Coronary artery (tissue), 2 donors: ENCODE measurements at regions not wholly inside any gene's neighbourhood (a gene's known extent, or its start where the extent isn't known, plus 50 kb on each side); places are given as distances from the start of the nearest gene placed in this dataset.

Source experiments
- DNase-seq: peaks from one replicate; pipeline ENCODE4 v3.0.0-alpha.2; 2017; ENCODE audit warnings: low spot score
- H3K27ac ChIP-seq, 2 donors: fragments of 200-600 bp; sonication (generic); one replicate each; pipeline ENCODE4 v1.5.1; 2016 to 2019
- H3K4me3 ChIP-seq: fragments of 200-600 bp; sonication (generic); 2 replicates; pipeline ENCODE4 v1.5.1; 2016; ENCODE audit warnings: mild to moderate bottlenecking, moderate library complexity
- CTCF ChIP-seq: fragments of 200-600 bp; sonication (generic); IDR thresholded peaks from one replicate; pipeline ENCODE4 v1.5.1; 2019; ENCODE audit warnings: antibody characterized with exemption

- no peak overlapping the region for H3K4me3 ChIP-seq
- no peak overlapping the region for H3K27ac ChIP-seq
- no peak for DNase-seq
- no peak for TF ChIP-seq CTCF
Observed at GRCh38 chr9:82081496-82081895, 92.9 kb downstream of the SPATA31D1 start.

- no peak for DNase-seq
- Histone ChIP-seq H3K4me3 (no peak overlapping the region), H3K27ac (no peak overlapping the region)
- TF ChIP-seq CTCF: no peak
Observed at GRCh38 chr9:82082563-82082962, 94.0 kb downstream of the SPATA31D1 start.

- H3K4me3 ChIP-seq: no peak overlapping the region
- no peak overlapping the region for H3K27ac ChIP-seq
- no peak for TF ChIP-seq CTCF
- no peak for DNase-seq
Observed at GRCh38 chr9:82088591-82088990, 100.0 kb downstream of the SPATA31D1 start.

- TF ChIP-seq CTCF: no peak
Observed at GRCh38 chr9:82090046-82090445, 101.5 kb downstream of the SPATA31D1 start.

GRCh38 chr9:82091100-82091499 is 102.5 kb downstream of the SPATA31D1 start:
- Histone ChIP-seq H3K4me3 (no peak overlapping the region), H3K27ac (no peak overlapping the region)
- no peak for TF ChIP-seq CTCF
- no peak for DNase-seq

More at GRCh38 chr9:82090046-82090445, 101.5 kb downstream of the SPATA31D1 start:
- DNase-seq: no peak
- no peak overlapping the region for H3K27ac ChIP-seq
- H3K4me3 ChIP-seq: no peak overlapping the region

- Histone ChIP-seq H3K27ac (no peak overlapping the region), H3K4me3 (no peak overlapping the region)
- no peak for DNase-seq
- TF ChIP-seq CTCF: no peak
Observed at GRCh38 chr9:82091610-82092009, 103.0 kb downstream of the SPATA31D1 start.

- no peak for DNase-seq
- H3K4me3 ChIP-seq: no peak overlapping the region
- TF ChIP-seq CTCF: no peak
- no peak overlapping the region for H3K27ac ChIP-seq
Observed at GRCh38 chr9:82101475-82101874, 112.9 kb downstream of the SPATA31D1 start.
